ENCODE measurements at regions not wholly inside any gene's neighbourhood (a gene's known extent, or its start where the extent isn't known, plus 50 kb on each side); places are given as distances from the start of the nearest gene placed in this dataset.
"Not testable (repeated sequence)": the region's sequence is repeated elsewhere in the genome, so short reads cannot be mapped to it uniquely, and the experiment has no call there.

DNA sequence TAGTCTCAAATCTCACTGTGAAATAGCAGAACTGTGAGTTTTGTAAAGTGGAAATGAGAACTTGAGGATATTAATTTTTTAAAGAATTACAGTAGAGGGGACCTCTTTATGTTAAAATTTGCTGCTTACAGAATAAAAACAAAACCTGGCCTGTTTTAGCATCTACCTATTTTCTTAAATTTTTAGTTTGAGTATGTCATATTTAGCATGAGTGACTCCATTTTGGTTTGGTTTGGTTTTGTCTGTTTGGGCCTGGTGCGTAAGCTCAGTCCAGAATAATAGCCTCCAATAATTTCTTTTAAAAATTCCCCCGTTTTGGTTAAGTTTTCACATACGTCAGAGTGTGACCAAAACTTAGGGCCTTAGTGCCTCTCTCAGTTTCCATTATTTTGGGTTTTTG lies 152.0 kb upstream of the ZNF92 start:
- Histone ChIP-seq H4K20me1 (ENCODE audit: control insufficient read depth, extremely low read depth, insufficient read depth, low read length) (no peaks in the 10 kb centered on the region), H3K4me3 (replicated peaks in 1 of 4; ENCODE audit: control extremely low read depth in 1 of 4, insufficient read depth in 1 of 4, low read depth in 3 of 4, low read length in 4 of 4) (no peak overlapping the region), H3K9me3 (ENCODE audit: control insufficient read depth, insufficient read depth, low read depth, low read length) (no peaks in the 10 kb centered on the region), H3K79me2 (ENCODE audit: control insufficient read depth, insufficient read depth, low read length) (no peaks in the 10 kb centered on the region), H3K27ac (ENCODE audit: insufficient read depth, low read length) (no peak overlapping the region), H3K27me3 (ENCODE audit: control insufficient read depth, insufficient read depth, low read length) (no peaks in the 10 kb centered on the region), H2AFZ (ENCODE audit: low read length) (no peak overlapping the region), H3K4me1 (ENCODE audit: control insufficient read depth, extremely low read depth, insufficient read depth, low read length) (no peaks in the 10 kb centered on the region), H3K9ac (ENCODE audit: insufficient read depth, low read length) (no peak overlapping the region), H3K36me3 (ENCODE audit: control insufficient read depth, insufficient read depth, low read length) (no peaks in the 10 kb centered on the region), H3K4me2 (ENCODE audit: extremely low read depth, insufficient read depth, low read length) (no peak overlapping the region)
- TF ChIP-seq, protein P1, sequence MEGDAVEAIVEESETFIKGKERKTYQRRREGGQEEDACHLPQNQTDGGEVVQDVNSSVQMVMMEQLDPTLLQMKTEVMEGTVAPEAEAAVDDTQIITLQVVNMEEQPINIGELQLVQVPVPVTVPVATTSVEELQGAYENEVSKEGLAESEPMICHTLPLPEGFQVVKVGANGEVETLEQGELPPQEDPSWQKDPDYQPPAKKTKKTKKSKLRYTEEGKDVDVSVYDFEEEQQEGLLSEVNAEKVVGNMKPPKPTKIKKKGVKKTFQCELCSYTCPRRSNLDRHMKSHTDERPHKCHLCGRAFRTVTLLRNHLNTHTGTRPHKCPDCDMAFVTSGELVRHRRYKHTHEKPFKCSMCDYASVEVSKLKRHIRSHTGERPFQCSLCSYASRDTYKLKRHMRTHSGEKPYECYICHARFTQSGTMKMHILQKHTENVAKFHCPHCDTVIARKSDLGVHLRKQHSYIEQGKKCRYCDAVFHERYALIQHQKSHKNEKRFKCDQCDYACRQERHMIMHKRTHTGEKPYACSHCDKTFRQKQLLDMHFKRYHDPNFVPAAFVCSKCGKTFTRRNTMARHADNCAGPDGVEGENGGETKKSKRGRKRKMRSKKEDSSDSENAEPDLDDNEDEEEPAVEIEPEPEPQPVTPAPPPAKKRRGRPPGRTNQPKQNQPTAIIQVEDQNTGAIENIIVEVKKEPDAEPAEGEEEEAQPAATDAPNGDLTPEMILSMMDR (conservative IDR thresholded peaks at IDR 0.05 in 1 of 2, IDR thresholded peaks at IDR 0.05 in 1 of 2; ENCODE audit: low read depth in 1 of 2, low read length in 2 of 2): no peak
- no peak for TF ChIP-seq EZH2 (IDR thresholded peaks at IDR 0.05; ENCODE audit: low read length, missing control alignments)
- no peak for DNase-seq (ENCODE audit: low read depth in 2 of 2)

DNA sequence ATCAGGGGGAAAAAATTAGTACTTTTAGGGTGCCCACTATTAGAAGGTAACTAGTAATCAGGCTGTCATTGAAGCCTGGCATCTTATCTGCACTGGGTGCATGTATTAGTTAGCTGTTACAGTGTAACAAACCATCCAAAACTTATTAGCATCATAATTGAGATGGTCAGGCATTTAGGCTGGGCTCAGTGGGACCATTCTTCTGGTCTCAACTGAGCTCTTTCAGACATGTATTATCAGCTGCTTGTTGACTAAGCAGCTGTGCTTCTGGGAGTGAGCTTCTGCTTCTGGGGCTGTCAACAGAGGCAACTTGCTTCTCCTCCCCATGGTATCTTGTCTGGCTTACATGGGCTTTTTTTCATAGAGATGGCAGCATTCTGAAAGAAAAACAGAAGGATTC lies 154.0 kb upstream of the ZNF92 start:
- Histone ChIP-seq H3K79me2 (ENCODE audit: control insufficient read depth, insufficient read depth, low read length) (no peaks in the 10 kb centered on the region), H3K4me2 (ENCODE audit: extremely low read depth, insufficient read depth, low read length) (no peak overlapping the region), H3K9ac (ENCODE audit: insufficient read depth, low read length) (no peak overlapping the region), H3K4me3 (replicated peaks in 1 of 4; ENCODE audit: control extremely low read depth in 1 of 4, insufficient read depth in 1 of 4, low read depth in 3 of 4, low read length in 4 of 4) (no peak overlapping the region), H3K27ac (ENCODE audit: insufficient read depth, low read length) (no peak overlapping the region), H3K4me1 (ENCODE audit: control insufficient read depth, extremely low read depth, insufficient read depth, low read length) (no peaks in the 10 kb centered on the region), H3K9me3 (ENCODE audit: control insufficient read depth, insufficient read depth, low read depth, low read length) (no peaks in the 10 kb centered on the region), H4K20me1 (ENCODE audit: control insufficient read depth, extremely low read depth, insufficient read depth, low read length) (no peaks in the 10 kb centered on the region), H3K36me3 (ENCODE audit: control insufficient read depth, insufficient read depth, low read length) (no peaks in the 10 kb centered on the region), H2AFZ (ENCODE audit: low read length) (no peak overlapping the region), H3K27me3 (ENCODE audit: control insufficient read depth, insufficient read depth, low read length) (no peaks in the 10 kb centered on the region)
- TF ChIP-seq, protein P1 (conservative IDR thresholded peaks at IDR 0.05 in 1 of 2, IDR thresholded peaks at IDR 0.05 in 1 of 2; ENCODE audit: low read depth in 1 of 2, low read length in 2 of 2): no peak
- no peak for TF ChIP-seq EZH2 (IDR thresholded peaks at IDR 0.05; ENCODE audit: low read length, missing control alignments)
- no peak for DNase-seq (ENCODE audit: low read depth in 2 of 2)

DNA sequence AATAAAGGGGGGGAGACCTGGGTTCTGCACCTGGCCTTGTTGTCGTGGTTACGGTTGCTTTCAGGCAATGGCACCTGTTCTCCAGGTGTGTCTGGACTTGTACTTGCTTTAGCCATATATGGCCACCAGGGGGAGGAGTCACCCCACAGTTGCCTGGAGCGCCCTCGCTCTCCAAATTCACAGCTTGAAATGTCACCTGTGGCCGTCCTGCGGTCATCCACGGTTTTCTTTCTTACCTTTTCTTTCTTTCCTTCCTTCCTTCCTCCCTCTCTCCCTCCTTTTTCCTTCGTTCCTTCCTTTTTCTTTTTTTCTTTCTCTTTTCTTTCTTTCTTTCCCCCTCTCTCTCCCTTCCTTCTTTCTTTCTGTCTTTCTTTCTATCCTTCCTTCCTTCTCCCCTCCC lies 157.2 kb upstream of the ZNF92 start:
- no peaks in the 10 kb centered on the region for H3K27me3 ChIP-seq (ENCODE audit: control insufficient read depth, insufficient read depth, low read length)
- peak; percentile 24 to 33 for DNase-seq (ENCODE audit: low read depth in 2 of 2)
- H3K79me2 ChIP-seq (ENCODE audit: control insufficient read depth, insufficient read depth, low read length): no peaks in the 10 kb centered on the region
- no peaks in the 10 kb centered on the region for H3K36me3 ChIP-seq (ENCODE audit: control insufficient read depth, insufficient read depth, low read length)
- no peak overlapping the region for H2AFZ ChIP-seq (ENCODE audit: low read length)
- no peak overlapping the region for H3K27ac ChIP-seq (ENCODE audit: insufficient read depth, low read length)
- no peaks in the 10 kb centered on the region for H3K9me3 ChIP-seq (ENCODE audit: control insufficient read depth, insufficient read depth, low read depth, low read length)
- H4K20me1 ChIP-seq (ENCODE audit: control insufficient read depth, extremely low read depth, insufficient read depth, low read length): no peaks in the 10 kb centered on the region
- H3K4me2 ChIP-seq (ENCODE audit: extremely low read depth, insufficient read depth, low read length): no peak overlapping the region
- TF ChIP-seq, protein P1 (conservative IDR thresholded peaks at IDR 0.05 in 1 of 2, IDR thresholded peaks at IDR 0.05 in 1 of 2; ENCODE audit: low read depth in 1 of 2, low read length in 2 of 2): peak; percentile 50 to 56
- no peak for TF ChIP-seq EZH2 (IDR thresholded peaks at IDR 0.05; ENCODE audit: low read length, missing control alignments)
- no peak overlapping the region for H3K9ac ChIP-seq (ENCODE audit: insufficient read depth, low read length)
- H3K4me3 ChIP-seq (replicated peaks in 1 of 4; ENCODE audit: control extremely low read depth in 1 of 4, insufficient read depth in 1 of 4, low read depth in 3 of 4, low read length in 4 of 4): no peak overlapping the region
- no peaks in the 10 kb centered on the region for H3K4me1 ChIP-seq (ENCODE audit: control insufficient read depth, extremely low read depth, insufficient read depth, low read length)

DNA sequence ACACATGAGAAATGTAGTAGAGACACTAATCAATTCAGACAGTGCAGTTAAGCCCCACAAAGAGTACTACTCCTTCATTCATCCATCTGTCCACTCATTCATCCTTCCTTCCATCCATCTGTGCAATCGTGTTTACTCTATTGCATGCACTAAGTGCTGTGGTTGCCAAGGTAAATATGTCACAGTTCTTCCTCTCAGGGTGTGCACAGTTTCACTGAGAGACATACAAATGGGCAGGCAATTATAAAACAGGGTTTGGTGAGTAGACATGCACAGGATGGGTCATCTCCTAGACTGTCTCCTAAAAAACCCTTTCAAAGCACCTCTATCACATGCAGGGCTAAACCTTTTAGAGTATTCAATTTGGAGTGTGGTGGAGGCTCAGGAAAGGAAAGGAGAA lies 160.4 kb upstream of the ZNF92 start:
- H3K4me3 ChIP-seq (replicated peaks in 1 of 4; ENCODE audit: control extremely low read depth in 1 of 4, insufficient read depth in 1 of 4, low read depth in 3 of 4, low read length in 4 of 4); H3K27me3 ChIP-seq (ENCODE audit: control insufficient read depth, insufficient read depth, low read length); H3K4me2 ChIP-seq (ENCODE audit: extremely low read depth, insufficient read depth, low read length); H2AFZ ChIP-seq (ENCODE audit: low read length); H3K9me3 ChIP-seq (ENCODE audit: control insufficient read depth, insufficient read depth, low read depth, low read length); H3K36me3 ChIP-seq (ENCODE audit: control insufficient read depth, insufficient read depth, low read length); H3K9ac ChIP-seq (ENCODE audit: insufficient read depth, low read length); H3K27ac ChIP-seq (ENCODE audit: insufficient read depth, low read length); H4K20me1 ChIP-seq (ENCODE audit: control insufficient read depth, extremely low read depth, insufficient read depth, low read length); H3K4me1 ChIP-seq (ENCODE audit: control insufficient read depth, extremely low read depth, insufficient read depth, low read length); DNase-seq (ENCODE audit: low read depth in 2 of 2); H3K79me2 ChIP-seq (ENCODE audit: control insufficient read depth, insufficient read depth, low read length): not testable (repeated sequence)

DNA sequence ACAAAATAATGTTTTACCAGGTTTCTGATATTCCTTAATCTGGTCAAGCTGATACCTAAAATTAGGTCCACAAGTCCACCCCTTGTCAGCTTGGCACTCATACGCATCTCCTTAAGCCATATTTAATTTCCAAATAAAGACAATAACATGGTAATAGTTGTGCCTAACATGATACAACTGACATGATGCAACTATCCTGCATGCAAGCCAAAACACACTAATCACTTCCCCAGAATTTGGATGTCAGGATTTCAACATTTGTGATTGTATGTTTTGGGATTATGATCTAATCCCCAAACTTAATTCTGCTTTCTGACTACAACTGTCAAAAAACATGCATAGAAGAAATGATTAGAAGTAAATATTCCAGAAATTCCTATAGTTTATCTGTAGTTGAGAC lies 174.4 kb upstream of the ZNF92 start:
- not testable (repeated sequence) for H3K9me3 ChIP-seq (ENCODE audit: control insufficient read depth, insufficient read depth, low read depth, low read length); H3K79me2 ChIP-seq (ENCODE audit: control insufficient read depth, insufficient read depth, low read length); H3K4me1 ChIP-seq (ENCODE audit: control insufficient read depth, extremely low read depth, insufficient read depth, low read length); H3K36me3 ChIP-seq (ENCODE audit: control insufficient read depth, insufficient read depth, low read length); H2AFZ ChIP-seq (ENCODE audit: low read length); H3K9ac ChIP-seq (ENCODE audit: insufficient read depth, low read length); H3K4me2 ChIP-seq (ENCODE audit: extremely low read depth, insufficient read depth, low read length); DNase-seq (ENCODE audit: low read depth in 2 of 2); H3K4me3 ChIP-seq (replicated peaks in 1 of 4; ENCODE audit: control extremely low read depth in 1 of 4, insufficient read depth in 1 of 4, low read depth in 3 of 4, low read length in 4 of 4); H3K27me3 ChIP-seq (ENCODE audit: control insufficient read depth, insufficient read depth, low read length); H4K20me1 ChIP-seq (ENCODE audit: control insufficient read depth, extremely low read depth, insufficient read depth, low read length); H3K27ac ChIP-seq (ENCODE audit: insufficient read depth, low read length)
